Stimulated activated CD4-positive, alpha-beta T cell treated with anti-CD3 and anti-CD28 coated beads, TNF-alpha, amount 100 ng/mL, for 24 hours (primary cell): ENCODE measurements at regions not wholly inside any gene's neighbourhood (a gene's known extent, or its start where the extent isn't known, plus 50 kb on each side); places are given as distances from the start of the nearest gene placed in this dataset.

Experiments
- DNase-seq, 3 experiments: peaks; one replicate each; pipeline ENCODE4 v3.0.0-alpha.2; 2020; ENCODE audit warnings: low read depth in 3 of 3

DNA sequence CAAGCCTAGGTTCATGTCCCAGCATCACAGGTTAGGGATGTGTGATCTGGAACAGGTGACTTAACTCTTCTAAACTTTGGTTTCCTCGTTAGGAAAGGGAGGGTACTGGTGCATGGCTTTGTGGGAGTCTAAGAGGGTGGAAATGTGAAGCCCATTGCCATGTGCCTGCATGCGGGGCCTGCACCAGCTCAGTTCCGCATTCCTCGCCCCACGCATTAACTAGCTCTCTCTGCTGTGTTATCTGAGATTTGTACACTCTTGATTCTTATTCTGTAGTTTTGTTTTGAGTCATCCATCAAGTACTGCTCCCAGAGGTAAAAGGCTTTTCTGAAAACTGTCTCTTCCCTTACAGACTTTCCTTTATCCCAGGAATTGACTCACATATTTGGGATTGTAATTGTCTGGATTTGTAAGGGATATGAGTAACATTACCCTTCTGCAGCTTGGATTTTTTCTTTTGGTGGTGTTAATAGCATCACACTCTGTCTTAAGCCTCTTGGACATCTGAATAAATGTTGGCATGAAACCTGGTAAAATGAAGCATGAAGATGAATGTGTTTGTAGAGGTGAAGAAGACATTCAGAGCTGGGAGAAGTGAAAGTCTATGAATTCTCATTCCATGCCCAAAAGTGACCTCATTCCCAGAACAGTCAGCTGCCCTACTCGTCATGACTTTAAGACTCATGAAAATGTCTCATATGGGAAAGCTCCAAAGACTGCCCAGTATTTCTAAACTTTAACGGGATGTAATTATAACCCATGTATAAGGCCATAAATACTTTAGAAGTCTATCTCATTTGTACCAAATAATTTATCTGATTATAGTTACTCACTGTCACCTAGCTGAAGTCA, 357.3 kb downstream of the FOXA2 start:
- DNase-seq: no peak

DNA sequence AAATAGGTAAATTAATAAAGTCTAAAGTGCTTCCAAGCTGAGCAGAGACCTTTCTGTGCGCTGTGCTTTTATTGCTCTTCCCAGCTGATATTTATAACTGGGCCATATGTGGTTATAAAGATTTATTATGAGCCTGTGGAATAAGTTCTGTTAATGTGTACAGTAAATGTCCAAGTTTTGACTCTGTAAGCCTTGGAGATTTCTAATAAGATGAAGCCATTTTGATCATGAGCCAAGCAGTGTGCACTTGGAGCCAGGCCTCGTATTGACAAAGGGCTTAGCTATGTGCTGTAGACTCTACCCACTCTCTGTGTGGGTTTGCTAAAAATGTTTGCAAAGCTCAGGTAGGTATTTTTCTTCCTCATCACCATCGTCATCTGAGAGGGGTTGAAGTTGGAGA, 361.1 kb downstream of the FOXA2 start:
- DNase-seq: no peak

DNA sequence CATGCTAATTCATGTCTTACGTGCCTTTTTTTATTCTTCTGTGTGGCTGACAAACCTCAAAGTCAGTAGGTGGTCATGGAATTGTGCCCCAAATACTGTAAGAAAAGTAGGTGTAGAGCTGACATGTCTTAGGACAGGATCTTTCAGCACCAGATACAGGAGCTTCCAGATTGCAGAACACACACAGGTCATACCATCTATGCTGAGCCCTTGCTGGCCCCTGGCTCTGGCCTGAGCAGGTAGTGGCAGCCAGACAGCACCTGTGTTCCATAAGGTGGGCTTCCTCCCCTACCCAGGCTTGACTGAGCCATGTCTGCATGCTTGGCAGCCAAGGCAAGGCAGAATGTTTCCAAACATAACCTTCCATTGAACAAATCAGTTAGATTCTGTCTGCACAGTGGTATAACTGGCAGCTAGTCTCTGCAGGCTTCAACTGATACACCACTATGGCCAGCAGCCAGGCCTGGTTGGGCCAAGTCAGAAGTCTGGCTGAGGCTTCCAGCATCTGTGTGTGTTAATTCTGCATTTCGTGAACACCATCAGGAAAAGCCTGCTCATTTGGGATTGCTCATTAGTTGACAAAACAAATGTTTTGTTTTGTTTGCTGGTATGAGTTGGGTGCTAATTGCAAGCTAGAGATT, 366.5 kb downstream of the FOXA2 start:
- no peak for DNase-seq

GRCh38 chr20:22216984-22217383, 367.4 kb downstream of the FOXA2 start:
- DNase-seq: no peak

DNA sequence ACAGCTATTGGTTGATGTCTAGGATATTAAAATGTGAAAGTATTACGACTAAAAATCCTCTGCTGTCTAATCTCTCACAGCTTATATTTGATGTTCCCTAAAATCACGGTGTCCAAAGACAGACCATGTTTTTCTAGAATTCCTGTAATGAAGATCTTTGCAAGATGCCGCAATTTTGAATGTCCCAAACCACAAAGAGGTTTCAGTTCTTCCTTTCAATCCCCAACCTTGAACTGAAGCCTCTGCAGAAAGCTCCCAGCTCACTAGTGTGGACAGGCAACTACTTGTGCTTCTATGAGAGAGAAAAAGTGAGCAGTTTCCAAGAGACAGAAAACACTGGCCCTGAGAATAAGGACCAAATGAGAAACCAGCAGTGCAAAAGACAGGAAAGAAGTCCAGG, 370.1 kb downstream of the FOXA2 start:
- no peak for DNase-seq

GRCh38 chr20:22213271-22213670, 371.1 kb downstream of the FOXA2 start:
- no peak for DNase-seq

GRCh38 chr20:22207280-22207679, 377.1 kb downstream of the FOXA2 start:
- DNase-seq: no peak

GRCh38 chr20:22204801-22205200, 379.6 kb downstream of the FOXA2 start:
- no peak for DNase-seq

DNA sequence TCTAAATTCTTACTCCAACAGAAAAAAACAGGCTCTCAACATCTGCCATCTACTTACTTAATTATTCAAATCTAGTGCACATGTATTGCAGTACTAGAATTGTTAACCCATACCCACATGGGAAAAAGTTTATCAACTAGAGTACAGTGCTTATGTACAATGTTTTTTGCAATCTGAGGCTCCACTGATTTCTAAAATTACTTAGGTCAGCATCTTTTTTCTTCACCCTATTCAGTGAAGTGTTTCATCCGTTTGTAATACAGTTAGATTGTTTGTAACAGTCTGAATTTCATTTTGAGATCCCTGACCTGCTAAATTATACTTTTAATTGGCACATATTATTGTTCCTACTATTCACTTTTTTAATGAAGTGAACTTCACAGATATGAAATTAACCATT, 402.2 kb downstream of the FOXA2 start:
- no peak for DNase-seq

DNA sequence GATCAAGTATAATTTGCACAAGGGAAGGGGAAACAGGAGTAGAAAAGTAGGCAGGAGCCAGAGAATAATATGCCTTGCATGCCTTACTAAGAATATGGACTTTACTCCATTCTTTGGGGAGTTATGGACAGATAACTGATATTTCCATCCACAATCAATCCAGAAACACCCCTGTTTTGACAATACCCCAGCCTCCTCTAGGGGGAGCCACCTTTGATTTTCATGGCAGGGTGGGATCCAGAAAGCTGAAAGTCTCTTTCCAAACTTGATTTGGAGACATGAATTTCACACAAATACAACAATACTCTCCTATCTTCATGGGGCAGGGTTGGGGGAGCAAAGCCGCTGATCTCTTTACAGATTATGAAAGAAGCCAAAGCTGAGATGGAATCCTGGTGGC, 404.1 kb downstream of the FOXA2 start:
- no peak for DNase-seq

DNA sequence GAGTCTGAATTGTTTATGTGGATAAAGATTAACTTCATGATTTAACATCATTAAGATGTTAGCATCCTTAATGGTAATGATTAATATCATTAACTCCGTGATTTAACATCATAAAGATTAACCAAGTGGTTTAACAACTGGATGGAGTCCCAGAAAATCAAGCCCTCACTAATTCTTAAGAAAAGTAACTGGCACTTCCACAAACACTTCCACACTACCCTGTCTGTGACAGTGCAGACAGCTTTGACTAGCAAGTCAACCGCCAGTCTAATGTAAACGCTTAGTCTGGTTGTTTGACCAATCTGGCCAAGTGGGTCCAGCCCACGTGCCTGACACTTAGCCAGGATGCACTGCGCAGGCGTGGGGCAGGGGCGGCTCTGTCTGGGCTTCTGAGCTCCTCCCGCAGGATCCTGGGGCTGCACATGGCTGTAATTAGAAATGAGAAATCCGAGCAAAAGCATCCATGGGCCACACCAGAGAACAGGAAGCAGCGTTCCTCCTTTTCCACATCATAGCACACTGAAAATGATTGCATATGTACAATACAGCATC, 424.2 kb downstream of the FOXA2 start:
- no peak for DNase-seq

- no peak for DNase-seq
These were observed 425.1 kb downstream of the FOXA2 start for GRCh38 chr20:22159276-22159675.

- no peak for DNase-seq
These were observed 422.1 kb downstream of the PAX1 start for GRCh38 chr20:22127587-22127986.

DNA sequence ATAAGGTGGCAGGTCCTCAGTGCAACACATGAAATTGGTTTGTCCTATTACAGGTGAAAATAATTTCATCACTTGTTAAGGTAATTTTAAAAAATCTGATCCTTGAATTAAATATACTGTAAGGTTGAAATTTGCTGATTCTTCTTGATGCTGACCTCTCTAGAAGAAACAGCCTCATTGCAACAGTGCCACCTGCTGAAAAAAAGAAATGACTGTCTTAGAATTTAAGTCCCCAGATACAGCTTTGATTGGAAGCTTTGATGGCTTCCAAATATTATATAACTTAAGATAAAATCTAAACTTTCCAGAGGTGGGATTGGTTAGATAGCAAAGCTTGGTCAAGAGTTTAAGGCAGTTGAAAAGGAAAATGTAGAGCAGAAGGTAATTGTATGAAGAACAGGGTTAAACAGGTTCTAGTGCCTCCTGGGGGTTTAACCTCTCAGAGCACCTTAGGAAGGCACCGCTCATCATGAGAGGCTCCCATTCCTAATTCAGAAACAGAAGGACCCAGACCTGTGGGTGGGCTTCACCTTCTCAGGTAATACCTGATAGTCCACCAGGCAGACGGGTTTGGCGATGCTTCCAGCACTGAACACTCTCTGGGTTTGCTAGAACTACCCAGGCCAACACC, 401.0 kb downstream of the PAX1 start:
- DNase-seq: no peak

GRCh38 chr20:22101606-22102005, 396.1 kb downstream of the PAX1 start:
- no peak for DNase-seq

DNA sequence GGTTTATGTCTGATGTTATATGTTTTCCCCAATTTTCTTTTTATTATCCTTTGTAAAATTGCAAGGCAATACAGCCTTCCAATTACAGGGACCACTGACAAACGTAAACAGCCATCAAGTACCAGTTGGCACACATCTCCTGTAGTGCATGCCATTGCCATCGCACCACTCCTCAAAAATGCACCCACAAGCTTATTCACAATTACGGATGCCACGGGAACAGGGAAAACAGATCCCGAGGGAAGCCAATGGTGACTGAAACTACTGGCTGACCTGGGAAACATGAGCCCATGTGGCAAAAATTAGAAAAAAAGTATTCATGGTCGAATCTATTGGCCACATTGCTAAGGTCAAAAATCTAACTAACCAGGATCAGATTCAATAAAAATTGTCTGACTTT, 395.2 kb downstream of the PAX1 start:
- no peak for DNase-seq

- no peak for DNase-seq
These were observed 393.9 kb downstream of the PAX1 start for GRCh38 chr20:22099348-22099747.

GRCh38 chr20:22098511-22098910, 393.0 kb downstream of the PAX1 start:
- no peak for DNase-seq

- no peak for DNase-seq
These were observed 387.7 kb downstream of the PAX1 start for GRCh38 chr20:22093122-22093521.

DNA sequence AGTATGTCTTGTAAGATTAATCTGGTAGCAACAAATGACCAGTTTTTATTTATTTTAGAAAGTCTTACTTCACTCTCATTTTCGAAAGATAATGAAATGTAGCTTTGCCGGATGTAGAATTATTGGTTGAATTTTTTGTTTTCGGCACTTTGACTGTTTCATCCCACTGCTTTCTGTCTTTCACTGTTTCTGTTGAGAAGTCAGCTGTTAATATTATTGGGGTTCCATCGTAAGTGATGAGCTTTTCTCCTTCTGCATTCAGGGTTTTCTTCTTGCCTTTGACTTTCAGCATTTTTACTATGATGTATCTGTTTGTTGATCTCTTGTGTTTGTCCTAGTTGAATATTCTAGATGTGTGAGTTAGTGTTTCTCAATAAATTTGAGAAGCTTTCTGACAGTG, 383.4 kb downstream of the PAX1 start:
- no peak for DNase-seq

- DNase-seq: no peak
These were observed 375.5 kb downstream of the PAX1 start for GRCh38 chr20:22080985-22081384.

- DNase-seq: no peak
These were observed 369.2 kb downstream of the PAX1 start for GRCh38 chr20:22074635-22075034.

DNA sequence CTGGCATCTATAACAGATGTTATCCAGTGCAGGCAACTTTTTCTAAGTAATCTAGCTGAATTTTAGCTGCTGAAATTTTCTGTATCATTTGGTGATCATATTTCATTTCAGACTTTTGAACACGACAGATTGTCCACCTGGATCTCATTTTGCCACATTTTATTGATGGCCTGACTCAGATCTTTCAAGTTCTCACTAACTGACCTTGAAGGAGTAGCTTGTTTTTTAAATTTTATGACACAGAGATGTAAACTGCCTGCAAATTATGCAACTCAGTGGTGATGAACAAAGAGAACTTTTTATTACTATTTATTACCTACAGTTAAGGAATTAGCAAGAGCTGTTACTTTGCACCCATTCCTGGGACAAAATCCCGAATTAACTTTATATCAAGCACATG, 366.4 kb downstream of the PAX1 start:
- no peak for DNase-seq
